ENCODE measurements at regions not wholly inside any gene's neighbourhood (a gene's known extent, or its start where the extent isn't known, plus 50 kb on each side); places are given as distances from the start of the nearest gene placed in this dataset.

DNA sequence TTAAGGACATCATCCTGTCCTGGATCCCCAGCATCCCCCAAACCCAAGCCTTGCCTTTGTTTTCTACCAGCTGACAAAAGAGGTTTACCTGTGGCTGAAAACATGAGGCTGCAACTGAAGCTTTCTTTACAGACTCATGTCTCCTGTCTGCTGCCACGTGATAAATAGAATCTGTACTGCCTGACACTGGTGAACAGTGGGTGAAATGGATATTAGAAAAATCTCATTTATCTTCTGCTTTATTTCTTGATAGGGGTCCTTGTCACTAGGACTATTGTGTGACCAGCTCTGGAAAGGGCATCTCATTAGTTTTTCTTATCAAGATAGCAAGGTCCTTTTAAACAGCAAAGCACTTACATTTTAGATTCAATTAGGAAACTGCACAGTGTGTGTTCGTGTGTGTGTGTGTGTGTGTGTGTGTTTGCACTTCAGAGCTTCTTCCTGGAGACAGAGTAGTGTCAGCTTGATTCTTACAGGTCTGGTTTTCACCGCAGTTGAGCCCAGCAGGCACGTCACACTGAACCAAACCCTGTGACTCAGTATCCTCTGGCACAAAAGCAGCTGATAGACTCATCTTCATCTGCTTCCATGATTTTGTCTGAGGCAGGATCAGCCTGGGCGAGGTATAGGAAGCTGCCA, 373.5 kb upstream of the CELF2 start:
- TF ChIP-seq POLR2A (IDR thresholded peaks at IDR 0.05; ENCODE audit: low read length) = no peak
- no peak for TF ChIP-seq GATA1 (IDR thresholded peaks at IDR 0.05; ENCODE audit: low read depth, low read length)
